Nephron progenitor cell (in vitro differentiated cells): ENCODE measurements at regions not wholly inside any gene's neighbourhood (a gene's known extent, or its start where the extent isn't known, plus 50 kb on each side); places are given as distances from the start of the nearest gene placed in this dataset.

Experiments
- DNase-seq: peaks from one replicate; pipeline ENCODE4 v3.0.0; 2021
- H3K27ac Mint-ChIP-seq: 2 replicates; pipeline ENCODE4 v1.8.0; 2021; ENCODE audit warnings: mild to moderate bottlenecking, moderate library complexity, mixed read lengths
- H3K27me3 Mint-ChIP-seq: 2 replicates; pipeline ENCODE4 v1.8.0; 2021; ENCODE audit warnings: mild to moderate bottlenecking, low read depth, mixed read lengths; ENCODE audit not compliant: poor library complexity
- H3K36me3 Mint-ChIP-seq: 2 replicates; pipeline ENCODE4 v1.8.0; 2021; ENCODE audit warnings: low read depth, mixed read lengths
- H3K4me1 Mint-ChIP-seq: 2 replicates; pipeline ENCODE4 v1.8.0; 2021; ENCODE audit warnings: mixed read lengths
- H3K4me3 Mint-ChIP-seq: 2 replicates; pipeline ENCODE4 v1.8.0; 2021; ENCODE audit warnings: mild to moderate bottlenecking, moderate library complexity, mixed read lengths
- H3K9me3 Mint-ChIP-seq: 2 replicates; pipeline ENCODE4 v1.8.0; 2021; ENCODE audit warnings: mild to moderate bottlenecking, moderate library complexity, mixed read lengths
- CTCF ChIP-seq: fragments of 200-600 bp; sonication (generic); IDR thresholded peaks from 2 replicates; pipeline ENCODE4 v1.5.0; 2021; ENCODE audit warnings: antibody characterized with exemption

DNA sequence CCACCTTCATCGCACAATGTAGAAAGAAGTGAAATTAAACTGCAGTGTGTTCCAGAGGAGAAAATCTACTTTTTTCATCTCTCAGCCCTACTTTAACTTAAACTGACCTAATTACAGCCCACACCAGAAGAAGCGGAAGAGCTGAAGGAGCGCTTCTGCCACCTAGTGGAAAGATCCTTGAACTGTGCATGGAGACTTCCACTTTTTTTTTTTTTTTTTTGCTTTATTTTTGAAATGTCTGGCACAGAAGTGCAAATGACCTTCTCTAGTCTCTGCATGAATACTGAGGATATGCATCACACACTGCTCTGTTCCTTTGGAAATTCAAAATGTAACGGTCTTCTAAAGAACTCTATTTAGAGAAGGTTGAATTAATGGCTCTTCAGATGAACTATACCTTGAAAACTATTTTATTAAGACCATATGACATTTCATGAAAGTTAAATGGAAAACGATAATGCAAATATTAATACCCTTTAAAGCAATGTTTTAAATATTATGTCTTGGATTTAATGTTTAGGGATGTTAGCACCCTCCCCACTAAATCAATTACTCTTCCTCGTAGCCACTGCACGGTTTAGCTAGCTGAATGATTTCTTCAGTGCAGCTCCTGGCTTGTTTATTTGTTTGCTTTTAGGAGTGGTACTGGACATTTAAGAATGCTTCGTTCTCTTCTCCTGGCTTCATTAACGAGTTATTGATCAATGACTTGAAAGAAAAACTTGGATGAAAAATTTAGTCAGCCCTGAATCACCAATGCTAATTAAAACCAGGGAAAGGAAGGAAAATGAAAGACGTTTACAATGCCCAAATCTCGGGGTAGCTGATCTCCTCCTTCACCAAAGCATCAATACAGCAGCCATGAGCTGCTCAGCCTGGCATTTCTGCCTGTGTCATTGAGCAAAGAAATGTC lies 569.6 kb upstream of the GJE1 start:
- DNase-seq, result peak; percentile 54
- Mint-ChIP-seq H3K4me3 (peak overlapping the region; percentile 65), H3K9me3 (no peaks in the 10 kb centered on the region), H3K36me3 (no peaks in the 10 kb centered on the region), H3K4me1 (peaks cover 22% of the 10 kb centered on the region), H3K27ac (peak overlapping the region; percentile 36), H3K27me3 (no peaks in the 10 kb centered on the region)
- peak; percentile 85 for TF ChIP-seq CTCF

DNA sequence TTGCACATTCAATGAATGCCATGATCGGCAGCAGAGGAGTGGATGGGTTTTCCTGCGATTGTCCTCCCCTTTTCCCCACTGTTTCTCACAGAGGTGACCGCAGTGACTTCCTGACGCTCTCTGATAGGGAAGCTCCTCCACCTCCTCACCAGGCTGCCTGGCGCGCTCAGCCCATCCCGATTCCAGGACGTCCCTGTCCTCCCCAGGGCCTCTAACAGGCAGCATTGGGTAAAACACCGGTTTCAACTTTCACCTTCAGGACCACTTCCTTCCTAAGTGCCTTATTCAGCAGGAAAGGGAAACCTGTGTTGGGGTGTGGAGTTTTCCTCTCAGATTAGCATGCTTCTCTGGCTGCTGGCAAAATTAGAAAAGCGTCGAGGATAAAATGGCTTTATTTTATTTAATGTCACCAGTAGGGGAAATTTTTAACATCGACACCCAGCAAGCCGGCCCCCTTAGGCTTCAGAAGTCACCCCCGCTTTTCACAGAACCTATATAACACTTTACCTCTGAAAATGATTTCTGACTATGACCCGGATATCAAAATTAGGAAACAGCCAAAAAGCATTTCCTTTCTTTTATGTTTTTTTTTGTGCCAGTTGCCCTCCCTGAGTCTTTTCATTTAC lies 570.4 kb upstream of the GJE1 start:
- TF ChIP-seq CTCF, result no peak
- peak; percentile 53 for DNase-seq
- H3K36me3 Mint-ChIP-seq, result no peaks in the 10 kb centered on the region
- no peaks in the 10 kb centered on the region for H3K9me3 Mint-ChIP-seq
- H3K27ac Mint-ChIP-seq, result peak overlapping the region; percentile 36
- peak overlapping the region; percentile 65 for H3K4me3 Mint-ChIP-seq
- no peaks in the 10 kb centered on the region for H3K27me3 Mint-ChIP-seq
- peaks cover 22% of the 10 kb centered on the region for H3K4me1 Mint-ChIP-seq

- Mint-ChIP-seq H3K27me3 (no peaks in the 10 kb centered on the region), H3K36me3 (no peaks in the 10 kb centered on the region)
Measured at GRCh38 chr6:141561154-141561553, 571.6 kb upstream of the GJE1 start.

GRCh38 chr6:141552463-141552862 lies 580.3 kb upstream of the GJE1 start:
- H3K27ac Mint-ChIP-seq, result no peak overlapping the region
- peaks cover 20% of the 10 kb centered on the region for H3K9me3 Mint-ChIP-seq
- DNase-seq, result no peak
- no peaks in the 10 kb centered on the region for H3K27me3 Mint-ChIP-seq
- no peaks in the 10 kb centered on the region for H3K36me3 Mint-ChIP-seq
- no peaks in the 10 kb centered on the region for H3K4me1 Mint-ChIP-seq
- no peak for TF ChIP-seq CTCF
- no peak overlapping the region for H3K4me3 Mint-ChIP-seq

More at GRCh38 chr6:141561154-141561553, 571.6 kb upstream of the GJE1 start:
- Mint-ChIP-seq H3K9me3 (no peaks in the 10 kb centered on the region), H3K27ac (no peak overlapping the region), H3K4me3 (no peak overlapping the region), H3K4me1 (peaks cover 22% of the 10 kb centered on the region)
- no peak for TF ChIP-seq CTCF
- DNase-seq, result no peak

DNA sequence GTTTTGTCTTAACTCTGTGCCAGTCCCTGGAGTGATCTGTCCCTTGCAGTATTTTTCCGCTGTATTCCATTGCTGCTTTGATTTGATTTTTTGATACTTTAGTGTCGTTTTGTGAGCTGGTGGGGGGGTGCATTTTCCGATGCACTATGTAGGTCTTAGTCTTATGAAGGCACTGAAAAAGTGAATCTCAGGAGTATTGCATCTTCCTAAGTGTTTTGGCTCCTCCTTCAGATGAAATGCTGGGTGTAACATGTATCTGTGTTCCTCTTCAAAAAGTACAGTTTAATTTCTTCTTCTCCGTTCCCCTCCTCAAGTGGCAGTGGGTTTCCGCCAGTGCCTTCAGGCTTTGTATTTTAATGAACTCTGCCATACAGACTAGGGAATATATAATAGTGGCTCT lies 580.7 kb upstream of the GJE1 start:
- no peak overlapping the region for H3K27ac Mint-ChIP-seq
- peaks cover 21% of the 10 kb centered on the region for H3K9me3 Mint-ChIP-seq
- no peak overlapping the region for H3K4me3 Mint-ChIP-seq
- H3K27me3 Mint-ChIP-seq, result no peaks in the 10 kb centered on the region
- TF ChIP-seq CTCF, result no peak
- no peaks in the 10 kb centered on the region for H3K36me3 Mint-ChIP-seq
- DNase-seq, result no peak
- no peaks in the 10 kb centered on the region for H3K4me1 Mint-ChIP-seq
